HepG2 (cell line): ENCODE measurements at regions not wholly inside any gene's neighbourhood (a gene's known extent, or its start where the extent isn't known, plus 50 kb on each side); places are given as distances from the start of the nearest gene placed in this dataset.
A peak's percentile ranks its signal among the peaks of the same experiment; 100 is the strongest.

ENCODE experiments used
- AGO2 ChIP-seq: fragments of 200-400 bp; formaldehyde crosslinking; optimal IDR thresholded peaks from 2 replicates; pipeline ENCODE3; 2017; ENCODE audit warnings: mild to moderate bottlenecking, low read depth, low read length, moderate library complexity
- BRCA1 ChIP-seq: sonication (generic); formaldehyde crosslinking; IDR thresholded peaks from 2 replicates; pipeline ENCODE4 v1.4.0; 2020; ENCODE audit warnings: missing genetic modification reagents
- FOXK1 ChIP-seq: sonication (generic); formaldehyde crosslinking; IDR thresholded peaks from 2 replicates; pipeline ENCODE4 v1.4.0; 2020; ENCODE audit warnings: low read depth, missing genetic modification reagents, borderline replicate concordance
- IKZF4 ChIP-seq: sonication (generic); formaldehyde crosslinking; IDR thresholded peaks from 2 replicates; pipeline ENCODE4 v1.5.1; 2020; ENCODE audit warnings: borderline replicate concordance, mild to moderate bottlenecking, low read depth, missing genetic modification reagents; ENCODE audit errors: not compliant biosample characterization
- KAT8 ChIP-seq: IDR thresholded peaks from 2 replicates; pipeline ENCODE4 v1.6.1; 2016; ENCODE audit warnings: missing genetic modification reagents, missing compliant biosample characterization
- MEIS1 ChIP-seq: sonication (generic); formaldehyde crosslinking; IDR thresholded peaks from 2 replicates; pipeline ENCODE4 v1.9.0; 2021; ENCODE audit warnings: mild to moderate bottlenecking, missing genetic modification reagents, moderate library complexity, borderline replicate concordance
- MEIS2 ChIP-seq: sonication (generic); formaldehyde crosslinking; IDR thresholded peaks from 2 replicates; pipeline ENCODE4 v1.9.0; 2021; ENCODE audit warnings: mild to moderate bottlenecking, missing genetic modification reagents
- MIXL1 ChIP-seq: IDR thresholded peaks from 2 replicates; pipeline ENCODE4 v1.6.1; 2016
- NR2F1 ChIP-seq, 2 experiments: fragments of 450-650 bp in 1 of 2; formaldehyde crosslinking in 1 of 2; IDR thresholded peaks; 2 replicates each; pipeline versions ENCODE4 v1.5.0 to v1.6.1; 2016 to 2020; ENCODE audit warnings: mild to moderate bottlenecking in 1 of 2, missing compliant biosample characterization in 1 of 2, missing genetic modification reagents in 1 of 2, moderate library complexity in 1 of 2
- PHF20 ChIP-seq: sonication (generic); formaldehyde crosslinking; IDR thresholded peaks from 2 replicates; pipeline ENCODE4 v1.5.0; 2020; ENCODE audit warnings: mild to moderate bottlenecking, missing genetic modification reagents
- SMAD9 ChIP-seq: sonication (generic); formaldehyde crosslinking; IDR thresholded peaks from 2 replicates; pipeline ENCODE4 v1.5.1; 2020; ENCODE audit warnings: mild to moderate bottlenecking, missing genetic modification reagents
- SMYD3 ChIP-seq: sonication (generic); formaldehyde crosslinking; IDR thresholded peaks from 2 replicates; pipeline ENCODE4 v1.8.1; 2023; ENCODE audit warnings: mild to moderate bottlenecking, missing genetic modification reagents
- STAG1 ChIP-seq: sonication (generic); formaldehyde crosslinking; IDR thresholded peaks from 2 replicates; pipeline ENCODE4 v1.4.0; 2020; ENCODE audit warnings: missing genetic modification reagents
- YEATS2 ChIP-seq: sonication (generic); formaldehyde crosslinking; IDR thresholded peaks from 2 replicates; pipeline ENCODE4 v1.4.0; 2020; ENCODE audit warnings: missing genetic modification reagents, borderline replicate concordance
- ZEB1 ChIP-seq: IDR thresholded peaks from 2 replicates; pipeline ENCODE4 v1.6.1; 2012; ENCODE audit warnings: mild to moderate bottlenecking, low read depth, inconsistent platforms; ENCODE audit not compliant: insufficient replicate concordance
- ZNF12 ChIP-seq: sonication (generic); formaldehyde crosslinking; IDR thresholded peaks from 2 replicates; pipeline ENCODE4 v1.5.0; 2020; ENCODE audit warnings: missing genetic modification reagents
- ZNF333 ChIP-seq: sonication (generic); formaldehyde crosslinking; IDR thresholded peaks from 2 replicates; pipeline ENCODE4 v1.4.0; 2020; ENCODE audit warnings: mild to moderate bottlenecking, missing genetic modification reagents, borderline replicate concordance
- ZNF33A ChIP-seq: sonication (generic); formaldehyde crosslinking; IDR thresholded peaks from 2 replicates; pipeline ENCODE4 v1.5.1; 2020; ENCODE audit warnings: missing genetic modification reagents, mild to moderate bottlenecking, moderate library complexity, borderline replicate concordance
- TF ChIP-seq, protein P1 (sequence below): IDR thresholded peaks from 2 replicates; pipeline ENCODE4 v1.6.1; 2016; ENCODE audit warnings: mild to moderate bottlenecking
- TF ChIP-seq, protein P2 (sequence below): IDR thresholded peaks from 2 replicates; pipeline ENCODE4 v1.6.1; 2018; ENCODE audit warnings: missing genetic modification reagents
- TF ChIP-seq, protein P3 (sequence below): IDR thresholded peaks from 2 replicates; pipeline ENCODE4 v1.6.1; 2016; ENCODE audit warnings: low read depth

DNA sequence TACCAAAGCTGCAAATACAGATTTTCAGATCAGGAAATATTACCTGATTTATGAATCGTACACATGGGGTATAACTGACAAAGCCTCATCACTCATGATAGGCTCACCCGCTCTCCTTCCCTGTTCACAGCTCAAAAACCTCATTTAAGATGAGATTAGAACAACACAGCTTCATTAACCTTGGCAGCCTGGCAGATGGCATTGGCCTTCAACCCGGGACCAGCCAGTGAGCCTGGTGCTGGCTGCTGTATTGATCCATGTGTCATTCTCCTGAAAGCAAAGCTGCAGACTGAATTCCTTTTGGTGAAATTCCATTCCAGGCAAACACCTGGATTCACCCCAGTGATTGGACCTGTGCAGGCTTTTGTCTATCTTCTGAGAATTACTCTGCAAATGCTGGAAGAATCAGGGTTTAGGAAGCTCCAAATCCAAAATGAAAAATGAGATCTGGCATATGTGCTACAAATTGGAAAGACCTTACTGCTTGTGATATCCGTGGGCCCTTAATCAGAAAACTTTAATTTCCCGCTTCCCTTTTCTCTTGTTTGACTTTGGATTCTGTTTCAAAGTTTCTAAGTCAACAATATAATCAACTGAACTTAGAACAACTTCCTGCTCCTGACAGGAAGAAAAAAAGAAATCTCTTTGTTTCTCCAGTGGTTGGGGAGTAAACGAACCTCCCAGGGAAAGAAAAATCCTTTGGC, 189.1 kb upstream of the KBTBD8 start (continued):
- TF ChIP-seq SMAD9 = no peak
- TF ChIP-seq SMYD3 (CRISPR knock-in tag) = no peak
- TF ChIP-seq BRCA1 = no peak
- no peak for TF ChIP-seq ZNF33A (CRISPR knock-in tag)
- TF ChIP-seq, protein P1, sequence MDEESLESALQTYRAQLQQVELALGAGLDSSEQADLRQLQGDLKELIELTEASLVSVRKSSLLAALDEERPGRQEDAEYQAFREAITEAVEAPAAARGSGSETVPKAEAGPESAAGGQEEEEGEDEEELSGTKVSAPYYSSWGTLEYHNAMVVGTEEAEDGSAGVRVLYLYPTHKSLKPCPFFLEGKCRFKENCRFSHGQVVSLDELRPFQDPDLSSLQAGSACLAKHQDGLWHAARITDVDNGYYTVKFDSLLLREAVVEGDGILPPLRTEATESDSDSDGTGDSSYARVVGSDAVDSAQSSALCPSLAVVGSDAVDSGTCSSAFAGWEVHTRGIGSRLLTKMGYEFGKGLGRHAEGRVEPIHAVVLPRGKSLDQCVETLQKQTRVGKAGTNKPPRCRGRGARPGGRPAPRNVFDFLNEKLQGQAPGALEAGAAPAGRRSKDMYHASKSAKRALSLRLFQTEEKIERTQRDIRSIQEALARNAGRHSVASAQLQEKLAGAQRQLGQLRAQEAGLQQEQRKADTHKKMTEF (CRISPR knock-in tag) = peak; percentile 44; the same call in 1 of the 2 replicates
- TF ChIP-seq PHF20 (CRISPR knock-in tag) = no peak
- peak; percentile 42; the same call in 1 of the 2 replicates for TF ChIP-seq YEATS2 (CRISPR knock-in tag)
- TF ChIP-seq NR2F1 (CRISPR knock-in tag; IDR thresholded peaks at IDR 0.05) = peak; percentile 16 to 49; a peak in 2 of 4 replicates
- TF ChIP-seq, protein P2, sequence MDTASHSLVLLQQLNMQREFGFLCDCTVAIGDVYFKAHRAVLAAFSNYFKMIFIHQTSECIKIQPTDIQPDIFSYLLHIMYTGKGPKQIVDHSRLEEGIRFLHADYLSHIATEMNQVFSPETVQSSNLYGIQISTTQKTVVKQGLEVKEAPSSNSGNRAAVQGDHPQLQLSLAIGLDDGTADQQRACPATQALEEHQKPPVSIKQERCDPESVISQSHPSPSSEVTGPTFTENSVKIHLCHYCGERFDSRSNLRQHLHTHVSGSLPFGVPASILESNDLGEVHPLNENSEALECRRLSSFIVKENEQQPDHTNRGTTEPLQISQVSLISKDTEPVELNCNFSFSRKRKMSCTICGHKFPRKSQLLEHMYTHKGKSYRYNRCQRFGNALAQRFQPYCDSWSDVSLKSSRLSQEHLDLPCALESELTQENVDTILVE = 0 out of 2 replicates have a peak, but pooled peaks have one; percentile 15
- no peak for TF ChIP-seq ZNF12 (CRISPR knock-in tag)
- TF ChIP-seq AGO2 = no peak
- peak; percentile 74; the same call in 1 of the 2 replicates for TF ChIP-seq MIXL1 (CRISPR knock-in tag)
- peak; percentile 74 for TF ChIP-seq ZEB1
- TF ChIP-seq FOXK1 (CRISPR knock-in tag) = 0 out of 2 replicates have a peak, but pooled peaks have one; percentile 37
- TF ChIP-seq IKZF4 (CRISPR knock-in tag) = no peak
- no peak for TF ChIP-seq MEIS1 (CRISPR knock-in tag)
- no peak for TF ChIP-seq ZNF333 (CRISPR knock-in tag)
- TF ChIP-seq, protein P3, sequence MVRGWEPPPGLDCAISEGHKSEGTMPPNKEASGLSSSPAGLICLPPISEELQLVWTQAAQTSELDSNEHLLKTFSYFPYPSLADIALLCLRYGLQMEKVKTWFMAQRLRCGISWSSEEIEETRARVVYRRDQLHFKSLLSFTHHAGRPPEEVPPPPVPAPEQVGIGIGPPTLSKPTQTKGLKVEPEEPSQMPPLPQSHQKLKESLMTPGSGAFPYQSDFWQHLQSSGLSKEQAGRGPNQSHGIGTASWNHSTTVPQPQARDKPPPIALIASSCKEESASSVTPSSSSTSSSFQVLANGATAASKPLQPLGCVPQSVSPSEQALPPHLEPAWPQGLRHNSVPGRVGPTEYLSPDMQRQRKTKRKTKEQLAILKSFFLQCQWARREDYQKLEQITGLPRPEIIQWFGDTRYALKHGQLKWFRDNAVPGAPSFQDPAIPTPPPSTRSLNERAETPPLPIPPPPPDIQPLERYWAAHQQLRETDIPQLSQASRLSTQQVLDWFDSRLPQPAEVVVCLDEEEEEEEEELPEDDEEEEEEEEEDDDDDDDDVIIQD = 0 out of 2 replicates have a peak, but pooled peaks have one; percentile 46
- no peak for TF ChIP-seq STAG1 (CRISPR knock-in tag)
- TF ChIP-seq MEIS2 = peak; percentile 50; the same call in 1 of the 2 replicates
- TF ChIP-seq KAT8 = peak; percentile 47; the same call in 1 of the 2 replicates
